OCI-LY1 (cell line): ENCODE measurements at regions not wholly inside any gene's neighbourhood (a gene's known extent, or its start where the extent isn't known, plus 50 kb on each side); places are given as distances from the start of the nearest gene placed in this dataset.
"Not testable (repeated sequence)": the region's sequence is repeated elsewhere in the genome, so short reads cannot be mapped to it uniquely, and the experiment has no call there.

Experiments used
- H2AFZ ChIP-seq: fragments of 200-600 bp; sonication (generic), shearing (Covaris generic); 2 replicates; pipeline ENCODE4 v1.6.0; 2014; ENCODE audit warnings: antibody characterized with exemption, mild to moderate bottlenecking, low read length
- H3F3A ChIP-seq: fragments of 200-600 bp; sonication (generic), shearing (Covaris generic); 2 replicates; pipeline ENCODE4 v1.6.0; 2014; ENCODE audit warnings: mild to moderate bottlenecking, antibody characterized with exemption, low read length, moderate library complexity; ENCODE audit not compliant: insufficient read depth
- H3K27ac ChIP-seq: fragments of 200-600 bp; sonication (generic); 2 replicates; pipeline ENCODE4 v1.5.1; 2014; ENCODE audit warnings: low read length, mixed run types, mild to moderate bottlenecking, low read depth; ENCODE audit not compliant: poor library complexity, severe bottlenecking
- H3K27me3 ChIP-seq: fragments of 200-600 bp; sonication (generic); 2 replicates; pipeline ENCODE4 v1.6.0; 2014; ENCODE audit warnings: antibody characterized with exemption, mild to moderate bottlenecking, low read length, moderate library complexity; ENCODE audit not compliant: insufficient read depth
- H3K36me3 ChIP-seq: fragments of 200-600 bp; sonication (generic); 2 replicates; pipeline ENCODE4 v1.6.1; 2014; ENCODE audit warnings: mild to moderate bottlenecking, antibody characterized with exemption, low read length, moderate library complexity, mixed read lengths; ENCODE audit not compliant: insufficient read depth
- H3K4me1 ChIP-seq: fragments of 200-600 bp; sonication (generic); 2 replicates; pipeline ENCODE4 v1.5.1; 2014; ENCODE audit warnings: mild to moderate bottlenecking, low read length, moderate library complexity; ENCODE audit not compliant: insufficient read depth, severe bottlenecking
- H3K4me2 ChIP-seq: fragments of 200-600 bp; sonication (generic), shearing (Covaris generic); 2 replicates; pipeline ENCODE4 v1.6.1; 2014; ENCODE audit warnings: low read length
- H3K4me3 ChIP-seq: fragments of 200-600 bp; sonication (generic); 2 replicates; pipeline ENCODE4 v1.5.1; 2014; ENCODE audit warnings: low read length, low read depth, mild to moderate bottlenecking, mixed read lengths; ENCODE audit not compliant: poor library complexity, severe bottlenecking
- H3K79me2 ChIP-seq: fragments of 200-600 bp; shearing (Covaris generic); 2 replicates; pipeline ENCODE4 v1.6.1; 2016; ENCODE audit warnings: mixed run types, low read length, mixed read lengths; ENCODE audit not compliant: insufficient read depth
- H3K9ac ChIP-seq: fragments of 200-600 bp; sonication (generic), shearing (Covaris generic); 2 replicates; pipeline ENCODE4 v1.6.1; 2014; ENCODE audit warnings: mild to moderate bottlenecking, low read length, mixed read lengths
- H3K9me2 ChIP-seq: fragments of 200-600 bp; sonication (generic), shearing (Covaris generic); 2 replicates; pipeline ENCODE4 v1.6.1; 2014; ENCODE audit warnings: low read depth, mild to moderate bottlenecking, low read length, mixed read lengths
- H3K9me3 ChIP-seq: fragments of 200-600 bp; shearing (Covaris generic); 2 replicates; pipeline ENCODE4 v1.6.1; 2014; ENCODE audit warnings: low read length, mixed read lengths
- H4K20me1 ChIP-seq: fragments of 200-600 bp; sonication (generic), shearing (Covaris generic); 2 replicates; pipeline ENCODE4 v1.6.0; 2016; ENCODE audit warnings: mild to moderate bottlenecking, low read length; ENCODE audit not compliant: insufficient read depth
- CTCF ChIP-seq: fragments of 200-600 bp; sonication (generic), shearing (Covaris generic); IDR thresholded peaks from 2 replicates; pipeline ENCODE4 v1.5.1; 2017; ENCODE audit warnings: mild to moderate bottlenecking, antibody characterized with exemption, low read length, moderate library complexity, mixed read lengths
- EZH2 ChIP-seq: fragments of 200-600 bp; sonication (generic), shearing (Covaris generic); IDR thresholded peaks from 2 replicates; pipeline ENCODE4 v1.8.0; 2017; ENCODE audit warnings: borderline replicate concordance, mixed run types, mild to moderate bottlenecking, antibody characterized with exemption, low read length, moderate library complexity, mixed read lengths

DNA sequence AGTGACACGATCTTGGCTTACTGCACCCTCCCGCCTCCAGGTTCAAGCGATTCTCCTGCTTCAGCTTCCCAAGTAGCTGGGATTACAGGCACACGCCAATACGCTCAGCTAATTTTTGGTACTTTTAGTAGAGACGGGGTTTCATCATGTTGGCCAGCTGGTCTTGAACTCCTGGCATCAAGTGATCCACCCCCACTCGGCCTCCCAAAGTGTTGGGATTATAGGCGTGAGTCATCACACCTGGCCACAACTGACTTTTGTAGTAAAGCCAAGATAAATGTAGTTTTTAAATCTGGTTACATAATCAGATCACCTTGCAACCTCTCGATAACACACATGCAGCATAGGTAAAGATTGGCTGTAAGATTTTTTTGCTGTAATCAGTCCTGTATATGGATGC lies 657.5 kb upstream of the DPPA4 start:
- Histone ChIP-seq H4K20me1 (no peaks in the 10 kb centered on the region), H3K27ac (no peak overlapping the region), H3K4me2 (no peak overlapping the region), H3K4me1 (no peaks in the 10 kb centered on the region), H3F3A (no peaks in the 10 kb centered on the region), H3K9me2 (no peaks in the 10 kb centered on the region), H3K4me3 (no peak overlapping the region), H3K9ac (no peak overlapping the region), H3K27me3 (no peaks in the 10 kb centered on the region), H3K9me3 (no peaks in the 10 kb centered on the region), H3K36me3 (no peaks in the 10 kb centered on the region), H2AFZ (no peak overlapping the region), H3K79me2 (no peaks in the 10 kb centered on the region)
- TF ChIP-seq CTCF (no peak), EZH2 (no peak)

DNA sequence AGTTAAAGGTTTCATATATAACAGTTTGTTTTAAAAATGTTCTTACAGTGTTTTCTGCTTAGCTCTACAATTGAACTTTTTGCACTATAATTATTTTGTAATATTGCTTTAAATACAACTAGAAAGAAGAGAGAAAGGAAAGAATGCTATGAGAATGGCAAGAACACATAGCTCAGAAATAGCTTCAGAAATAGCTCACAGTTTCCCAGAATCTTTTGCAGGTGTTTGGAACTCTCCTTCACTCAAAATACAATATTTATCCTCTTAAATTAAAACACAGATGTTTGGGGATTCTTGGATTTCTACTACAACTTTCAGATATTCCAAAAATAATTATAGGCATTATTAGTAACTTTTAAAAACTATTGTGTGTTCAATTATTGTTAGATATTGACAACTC lies 658.0 kb upstream of the DPPA4 start:
- no peak overlapping the region for H3K9ac ChIP-seq
- no peaks in the 10 kb centered on the region for H3K9me2 ChIP-seq
- H3K27me3 ChIP-seq: no peaks in the 10 kb centered on the region
- no peaks in the 10 kb centered on the region for H3K4me1 ChIP-seq
- no peaks in the 10 kb centered on the region for H3K79me2 ChIP-seq
- TF ChIP-seq CTCF (no peak), EZH2 (no peak)
- no peak overlapping the region for H3K27ac ChIP-seq
- no peaks in the 10 kb centered on the region for H3K36me3 ChIP-seq
- H4K20me1 ChIP-seq: no peaks in the 10 kb centered on the region
- no peaks in the 10 kb centered on the region for H3F3A ChIP-seq
- no peaks in the 10 kb centered on the region for H3K9me3 ChIP-seq
- no peak overlapping the region for H2AFZ ChIP-seq
- H3K4me3 ChIP-seq: no peak overlapping the region
- H3K4me2 ChIP-seq: no peak overlapping the region

GRCh38 chr3:110001905-110002304 lies 664.6 kb upstream of the DPPA4 start:
- not testable (repeated sequence) for H3K4me1 ChIP-seq, H3K9ac ChIP-seq, H3K79me2 ChIP-seq, H3K9me3 ChIP-seq, H2AFZ ChIP-seq, H4K20me1 ChIP-seq, H3F3A ChIP-seq, H3K27ac ChIP-seq, H3K4me3 ChIP-seq, H3K27me3 ChIP-seq, H3K36me3 ChIP-seq, H3K9me2 ChIP-seq, H3K4me2 ChIP-seq

DNA sequence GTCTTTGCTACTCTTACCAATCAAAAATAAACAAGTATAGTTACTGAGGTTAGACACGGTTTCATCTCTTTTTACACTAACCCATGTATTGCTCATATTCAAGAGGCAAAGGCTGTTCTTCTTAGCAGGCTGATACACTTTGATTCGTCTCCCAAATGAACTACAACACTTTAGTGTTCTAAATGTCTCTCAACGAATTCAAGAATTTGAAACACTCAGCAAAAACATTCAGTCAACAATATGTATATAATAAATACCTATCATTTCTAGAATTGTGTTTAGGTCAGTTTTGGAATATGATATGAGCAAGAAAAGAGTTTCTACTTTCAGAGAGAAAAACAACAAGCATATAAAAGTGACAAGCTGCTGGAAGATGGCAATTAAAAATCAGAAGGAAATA lies 669.6 kb upstream of the DPPA4 start:
- Histone ChIP-seq H3K9me2 (no peaks in the 10 kb centered on the region), H3K9me3 (no peaks in the 10 kb centered on the region), H3K79me2 (no peaks in the 10 kb centered on the region), H3K27ac (no peak overlapping the region), H4K20me1 (no peaks in the 10 kb centered on the region), H3K4me3 (no peak overlapping the region), H3K27me3 (no peaks in the 10 kb centered on the region), H3K4me1 (no peaks in the 10 kb centered on the region), H3K36me3 (no peaks in the 10 kb centered on the region), H3K4me2 (no peak overlapping the region), H3K9ac (no peak overlapping the region), H3F3A (no peaks in the 10 kb centered on the region), H2AFZ (no peak overlapping the region)
- TF ChIP-seq EZH2 (no peak), CTCF (no peak)
